ENCODE measurements at regions not wholly inside any gene's neighbourhood (a gene's known extent, or its start where the extent isn't known, plus 50 kb on each side); places are given as distances from the start of the nearest gene placed in this dataset.

GRCh38 chr21:28227881-28228635, 764.6 kb downstream of the LTN1 start:
- no peak for TF ChIP-seq CTCF (IDR thresholded peaks at IDR 0.05; ENCODE audit: borderline replicate concordance, extremely low read depth, low read length, poor library complexity, severe bottlenecking)
- no peak for TF ChIP-seq EZH2 (IDR thresholded peaks at IDR 0.05; ENCODE audit: borderline replicate concordance, low read depth, low read length, severe bottlenecking)
